ENCODE measurements at regions not wholly inside any gene's neighbourhood (a gene's known extent, or its start where the extent isn't known, plus 50 kb on each side); places are given as distances from the start of the nearest gene placed in this dataset.
A peak's percentile ranks its signal among the peaks of the same experiment; 100 is the strongest.

DNA sequence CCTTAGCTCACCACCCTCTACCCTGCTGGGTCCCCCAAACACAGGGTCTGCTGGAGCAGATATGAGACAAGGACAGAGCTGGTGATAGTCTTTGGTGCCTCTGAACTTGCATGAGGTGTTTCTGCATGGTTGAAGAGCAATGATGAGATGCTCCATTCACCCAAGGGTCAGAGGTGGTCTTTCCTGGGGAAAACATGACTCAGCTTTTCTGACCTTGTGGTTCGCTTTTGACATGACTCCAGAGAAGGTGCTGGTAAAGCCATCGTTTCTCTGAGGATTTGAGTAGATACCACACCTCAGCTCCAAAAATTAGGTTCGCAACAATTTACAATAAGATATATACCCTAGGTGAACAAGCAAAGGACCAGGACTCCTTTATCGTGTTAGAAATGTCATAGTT is 304.8 kb downstream of the DHX35 start:
- no peak for DNase-seq (ENCODE audit: extremely low read depth in 1 of 2, low read depth in 1 of 2)

DNA sequence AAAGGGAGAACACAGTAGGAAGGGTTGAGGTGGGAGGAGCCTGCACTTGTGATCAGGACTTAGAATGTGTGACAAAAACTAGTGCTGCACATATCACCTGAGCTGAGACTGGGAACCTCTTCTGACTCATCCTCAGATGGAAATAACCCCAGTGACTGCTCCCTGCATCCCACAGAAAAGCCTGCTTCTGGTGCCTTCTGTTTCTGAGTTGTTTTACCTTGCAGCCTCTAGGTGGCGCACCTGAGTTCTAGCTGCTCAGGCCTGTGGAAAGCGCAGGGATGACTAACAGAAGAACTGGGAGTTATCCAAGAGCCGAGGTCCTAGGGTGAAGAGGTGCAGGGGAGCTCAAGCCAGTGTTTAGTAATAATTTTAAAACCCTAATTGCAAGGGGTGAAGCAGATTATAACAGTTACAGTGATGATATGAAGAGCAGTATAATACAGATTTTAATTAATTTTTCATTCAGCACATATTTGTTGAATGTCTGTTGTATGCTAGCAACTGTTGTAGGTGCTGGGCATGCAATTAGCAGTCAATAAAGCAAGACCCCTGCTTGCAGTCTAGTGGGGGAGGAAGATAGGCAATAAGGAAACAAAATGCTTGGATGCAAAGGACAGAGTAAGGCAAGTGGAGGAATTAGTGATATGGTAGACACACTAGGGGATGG is 302.5 kb downstream of the DHX35 start:
- DNase-seq (ENCODE audit: extremely low read depth in 1 of 2, low read depth in 1 of 2), result peak in 1 of 2 donors; percentile 7

GRCh38 chr20:39263076-39263475 is 300.9 kb downstream of the DHX35 start:
- DNase-seq (ENCODE audit: extremely low read depth in 1 of 2, low read depth in 1 of 2), result no peak

- DNase-seq (ENCODE audit: extremely low read depth in 1 of 2, low read depth in 1 of 2), result no peak
Measured at GRCh38 chr20:39259808-39260207, 297.7 kb downstream of the DHX35 start.

GRCh38 chr20:39259010-39259803 is 297.1 kb downstream of the DHX35 start:
- DNase-seq (ENCODE audit: extremely low read depth in 1 of 2, low read depth in 1 of 2), result no peak

GRCh38 chr20:39258253-39258652 is 296.1 kb downstream of the DHX35 start:
- DNase-seq (ENCODE audit: extremely low read depth in 1 of 2, low read depth in 1 of 2), result no peak

- no peak for DNase-seq (ENCODE audit: extremely low read depth in 1 of 2, low read depth in 1 of 2)
Measured at GRCh38 chr20:39253051-39253755, 291.1 kb downstream of the DHX35 start.

GRCh38 chr20:39252035-39252434 is 289.9 kb downstream of the DHX35 start:
- no peak for DNase-seq (ENCODE audit: extremely low read depth in 1 of 2, low read depth in 1 of 2)

DNA sequence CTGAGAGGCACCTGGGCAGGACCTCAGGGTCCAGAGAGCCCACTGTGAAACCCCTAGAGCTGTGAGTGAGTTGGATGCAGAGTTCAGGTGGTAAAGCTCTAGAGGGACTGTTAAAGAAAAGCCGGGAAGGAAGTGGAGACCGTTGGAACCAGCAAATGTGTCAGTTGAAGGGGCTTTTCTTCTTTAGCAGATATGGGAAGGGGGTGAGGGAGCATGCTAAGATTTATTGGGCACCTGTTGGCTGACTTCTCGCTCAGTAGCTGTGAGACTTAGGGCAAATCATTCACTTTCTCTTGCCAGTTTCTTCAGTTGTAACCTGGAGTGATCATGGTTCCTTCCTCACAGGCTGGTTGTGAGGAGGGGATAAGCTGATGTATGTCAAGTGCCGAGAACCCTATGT is 287.7 kb downstream of the DHX35 start:
- DNase-seq (ENCODE audit: extremely low read depth in 1 of 2, low read depth in 1 of 2), result no peak

DNA sequence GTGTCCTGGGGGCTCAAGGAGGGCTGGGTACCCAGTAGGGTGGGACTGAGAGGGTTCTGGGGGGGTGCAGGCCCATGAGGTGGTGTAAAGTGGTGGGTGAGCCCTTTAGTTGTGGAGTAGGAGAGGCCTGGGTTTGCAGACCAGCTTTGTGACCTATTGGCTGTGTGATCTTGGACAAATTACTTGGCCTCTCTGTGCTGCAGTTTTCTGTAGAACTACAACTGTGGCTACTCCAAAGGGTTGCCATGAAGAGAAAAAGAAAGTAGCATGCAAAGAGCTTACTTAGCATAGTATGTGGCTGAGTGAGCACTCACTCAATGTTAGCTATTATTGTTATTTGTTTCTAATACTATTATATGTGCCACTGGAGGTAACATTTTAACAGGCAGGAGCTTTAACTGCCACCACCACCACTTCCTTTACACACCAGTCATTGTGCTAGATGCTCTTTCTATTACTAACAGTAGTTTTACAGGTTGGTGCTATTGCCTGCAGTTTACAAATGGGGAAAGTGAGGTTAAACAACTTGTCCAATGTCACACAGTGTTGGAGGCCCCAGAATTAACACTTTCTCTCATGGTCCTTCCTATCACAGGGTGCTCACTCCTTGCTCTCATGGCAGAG is 286.8 kb downstream of the DHX35 start:
- DNase-seq (ENCODE audit: extremely low read depth in 1 of 2, low read depth in 1 of 2), result no peak

GRCh38 chr20:39248171-39248861 is 286.2 kb downstream of the DHX35 start:
- DNase-seq (ENCODE audit: extremely low read depth in 1 of 2, low read depth in 1 of 2), result no peak

GRCh38 chr20:39246436-39246835 is 284.3 kb downstream of the DHX35 start:
- no peak for DNase-seq (ENCODE audit: extremely low read depth in 1 of 2, low read depth in 1 of 2)

- no peak for DNase-seq (ENCODE audit: extremely low read depth in 1 of 2, low read depth in 1 of 2)
Measured at GRCh38 chr20:39245685-39246311, 283.7 kb downstream of the DHX35 start.

GRCh38 chr20:39243962-39244361 is 281.8 kb downstream of the DHX35 start:
- no peak for DNase-seq (ENCODE audit: extremely low read depth in 1 of 2, low read depth in 1 of 2)

DNA sequence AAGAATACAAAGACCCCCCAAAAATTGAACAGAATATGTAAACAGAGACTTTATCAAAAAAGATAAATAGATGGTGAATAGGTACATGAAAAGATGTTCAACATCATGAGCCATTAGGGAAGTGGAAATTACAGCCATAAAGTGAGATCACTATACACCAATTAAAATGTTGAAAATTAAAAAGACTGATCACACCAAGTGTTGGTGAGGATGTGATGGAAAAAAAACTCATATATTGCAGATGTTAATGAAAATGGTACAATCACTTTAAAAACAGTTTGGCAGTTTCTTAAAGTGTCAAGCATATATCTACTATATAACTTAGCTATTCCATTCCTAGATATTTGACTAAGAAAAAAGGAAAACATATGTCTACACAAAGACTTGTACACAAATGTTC is 280.5 kb downstream of the DHX35 start:
- DNase-seq (ENCODE audit: extremely low read depth in 1 of 2, low read depth in 1 of 2), result no peak

- DNase-seq (ENCODE audit: extremely low read depth in 1 of 2, low read depth in 1 of 2), result no peak
Measured at GRCh38 chr20:39234520-39235095, 272.5 kb downstream of the DHX35 start.

DNA sequence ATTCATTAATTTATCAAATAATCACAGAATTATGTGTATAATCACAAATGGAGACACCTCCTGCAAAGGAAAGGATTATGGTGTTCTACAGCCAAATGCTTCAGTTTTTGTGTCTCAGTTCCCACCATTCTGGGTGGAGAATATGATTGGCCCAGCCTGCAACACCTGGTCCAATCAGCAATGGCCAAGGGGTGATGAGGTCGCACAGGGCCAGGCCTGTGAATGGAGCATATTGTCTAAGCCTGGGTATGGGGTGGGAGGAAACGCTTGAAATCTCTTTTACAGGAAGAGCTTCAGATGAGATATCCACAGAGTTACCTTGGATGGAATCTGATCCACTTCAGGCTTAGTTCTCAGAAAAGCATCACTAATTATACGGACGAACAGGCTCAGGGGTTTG is 271.6 kb downstream of the DHX35 start:
- DNase-seq (ENCODE audit: extremely low read depth in 1 of 2, low read depth in 1 of 2), result no peak

DNA sequence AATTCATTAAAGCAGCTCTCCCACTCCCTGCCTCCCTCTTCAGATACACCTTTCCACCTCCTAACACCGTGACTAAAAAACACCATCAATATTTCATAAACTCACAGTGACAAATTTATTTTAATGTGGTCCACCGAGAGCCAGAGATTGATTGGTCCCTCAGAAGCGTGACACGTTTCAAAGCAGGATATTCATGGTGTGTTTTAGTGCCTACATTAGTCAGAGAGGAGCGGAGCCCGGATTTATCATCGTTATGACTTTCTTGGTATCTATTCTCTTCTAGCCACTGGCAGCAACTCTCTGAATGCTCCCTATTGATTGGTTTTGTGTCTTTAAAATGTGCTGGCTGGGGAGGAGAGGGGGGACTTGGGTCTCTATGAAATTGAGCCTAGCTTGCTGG is 265.3 kb downstream of the DHX35 start:
- no peak for DNase-seq (ENCODE audit: extremely low read depth in 1 of 2, low read depth in 1 of 2)

DNA sequence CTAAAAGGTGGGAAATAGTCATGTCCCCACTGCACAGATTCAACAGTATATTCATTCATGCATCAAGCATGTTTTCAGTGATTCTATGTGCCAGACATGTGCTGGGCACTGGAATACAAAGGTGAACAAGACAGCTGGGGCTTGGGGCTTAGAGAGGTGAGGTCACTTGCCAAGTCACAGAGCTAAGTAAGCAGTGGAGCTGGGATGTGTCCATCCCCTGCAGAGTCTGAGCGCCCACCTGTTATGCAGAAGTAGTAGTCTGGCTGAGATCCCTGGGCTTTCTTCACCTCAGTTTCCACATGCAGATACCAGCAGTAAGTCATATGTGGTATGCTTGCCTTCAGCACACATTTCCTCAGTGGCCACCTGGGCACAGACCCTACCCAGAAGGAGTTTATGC is 263.8 kb downstream of the DHX35 start:
- DNase-seq (ENCODE audit: extremely low read depth in 1 of 2, low read depth in 1 of 2), result no peak

GRCh38 chr20:39225536-39225935 is 263.4 kb downstream of the DHX35 start:
- no peak for DNase-seq (ENCODE audit: extremely low read depth in 1 of 2, low read depth in 1 of 2)

Measured in activated CD8-positive, alpha-beta memory T cell treated with anti-CD3 and anti-CD28 coated beads for 1 hour (primary cell).